GM21526 (cell line): ENCODE measurements at regions not wholly inside any gene's neighbourhood (a gene's known extent, or its start where the extent isn't known, plus 50 kb on each side); places are given as distances from the start of the nearest gene placed in this dataset.

ENCODE experiments used
- ATAC-seq: cut with Tn5 transposase; IDR thresholded peaks from one replicate; pipeline ENCODE4 v1.9.1; 2021; ENCODE audit warnings: moderate library complexity; ENCODE audit not compliant: unreplicated experiment, low FRiP score

DNA sequence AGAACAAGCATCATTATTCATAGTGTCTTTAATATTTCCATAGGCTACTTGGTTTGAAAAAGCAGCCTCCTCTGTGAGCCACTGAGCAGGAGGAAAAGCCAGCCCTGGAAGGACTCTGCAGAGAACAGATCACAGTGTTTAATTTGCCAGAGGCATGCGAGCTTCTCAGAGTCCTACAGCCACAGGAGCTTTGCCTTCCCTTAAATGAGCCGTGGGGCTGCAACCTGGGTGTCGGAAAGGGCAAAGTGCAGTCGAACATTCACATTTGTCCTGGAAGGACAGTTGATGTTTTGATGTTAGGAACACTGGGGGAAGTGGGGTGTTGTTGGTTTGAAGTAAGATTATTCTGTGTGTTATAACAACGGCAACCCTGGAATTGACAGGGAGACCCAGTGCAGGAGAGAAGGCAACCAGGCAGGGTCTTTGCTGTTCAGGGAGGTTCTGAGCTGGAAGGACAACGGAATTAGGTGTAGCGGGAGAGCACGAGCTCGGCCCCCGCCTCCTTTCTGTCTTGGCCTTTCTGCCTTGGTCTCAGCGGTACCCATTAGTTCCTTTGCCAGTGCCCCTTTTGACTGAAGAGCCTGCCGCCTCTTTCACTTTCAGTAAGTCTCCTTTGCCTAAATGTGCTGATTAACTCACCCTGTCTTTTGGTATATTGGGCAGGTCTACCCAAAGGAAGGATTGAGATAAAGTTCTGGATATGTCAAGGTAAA lies 192.3 kb upstream of the PITRM1 start:
- no peak for ATAC-seq

- ATAC-seq: no peak
Measured at GRCh38 chr10:3363311-3364045, 190.9 kb upstream of the PITRM1 start.

DNA sequence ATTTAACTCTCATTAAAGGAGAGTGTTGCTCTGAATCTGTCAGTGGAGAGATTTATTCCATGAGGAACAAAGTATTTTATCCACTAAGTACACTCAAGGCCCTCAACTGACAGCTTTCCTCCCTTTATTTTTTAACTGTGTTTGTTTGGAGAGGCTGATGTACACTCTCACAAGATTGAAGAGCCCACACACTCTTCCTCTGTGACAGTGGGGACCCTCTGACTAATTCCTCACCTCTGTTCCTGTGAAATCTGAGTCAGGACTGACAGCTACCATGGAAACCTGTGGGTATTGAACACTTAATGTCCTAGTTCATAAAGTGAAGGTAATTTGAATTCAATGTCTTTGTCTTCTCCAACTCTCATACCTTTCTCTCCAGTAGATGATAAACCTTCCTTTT lies 189.8 kb upstream of the PITRM1 start:
- no peak for ATAC-seq

DNA sequence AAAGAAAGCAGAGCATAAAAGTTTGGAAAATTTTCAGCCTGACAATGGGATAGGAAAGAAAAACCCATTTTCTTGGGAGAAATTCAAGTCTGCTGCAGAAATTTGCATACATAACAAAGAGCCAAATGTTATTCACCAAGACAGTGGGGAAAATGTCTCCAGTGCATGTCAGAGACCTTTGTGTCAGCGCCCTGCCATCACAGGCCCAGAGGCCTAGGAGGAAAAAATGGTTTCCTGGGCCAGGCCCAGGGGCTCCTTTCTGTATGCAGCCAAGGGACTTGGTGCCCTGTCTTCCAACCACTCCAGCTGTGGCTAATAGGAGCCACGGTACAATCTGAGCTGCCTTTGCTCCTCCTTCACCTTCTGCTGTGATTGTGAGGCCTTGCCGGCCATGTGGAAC lies 189.1 kb upstream of the PITRM1 start:
- ATAC-seq: no peak

- ATAC-seq: no peak
Measured at GRCh38 chr10:3357737-3358136, 185.2 kb upstream of the PITRM1 start.

- ATAC-seq: no peak
Measured at GRCh38 chr10:3355536-3355935, 183.0 kb upstream of the PITRM1 start.

- ATAC-seq: no peak
Measured at GRCh38 chr10:3354174-3354900, 181.8 kb upstream of the PITRM1 start.

DNA sequence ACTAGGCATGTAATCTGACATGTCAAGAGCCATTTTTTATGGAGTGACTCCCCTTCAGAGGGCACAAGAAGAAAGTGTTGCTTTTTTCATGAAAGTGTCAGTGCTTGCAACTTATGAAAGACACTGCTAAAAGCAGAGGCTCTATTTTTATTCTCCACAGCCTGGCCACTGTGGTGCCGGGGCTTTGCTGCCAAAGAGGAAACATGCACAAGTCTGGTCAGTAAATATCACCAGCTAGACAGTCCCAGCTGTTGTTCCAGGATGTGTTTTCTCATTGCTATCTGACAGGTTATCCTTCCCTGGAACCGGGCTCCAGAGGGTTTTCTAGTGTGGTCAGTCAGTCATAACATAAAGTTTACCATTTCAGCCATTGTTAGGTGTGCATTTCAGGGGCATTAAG lies 180.7 kb upstream of the PITRM1 start:
- no peak for ATAC-seq

DNA sequence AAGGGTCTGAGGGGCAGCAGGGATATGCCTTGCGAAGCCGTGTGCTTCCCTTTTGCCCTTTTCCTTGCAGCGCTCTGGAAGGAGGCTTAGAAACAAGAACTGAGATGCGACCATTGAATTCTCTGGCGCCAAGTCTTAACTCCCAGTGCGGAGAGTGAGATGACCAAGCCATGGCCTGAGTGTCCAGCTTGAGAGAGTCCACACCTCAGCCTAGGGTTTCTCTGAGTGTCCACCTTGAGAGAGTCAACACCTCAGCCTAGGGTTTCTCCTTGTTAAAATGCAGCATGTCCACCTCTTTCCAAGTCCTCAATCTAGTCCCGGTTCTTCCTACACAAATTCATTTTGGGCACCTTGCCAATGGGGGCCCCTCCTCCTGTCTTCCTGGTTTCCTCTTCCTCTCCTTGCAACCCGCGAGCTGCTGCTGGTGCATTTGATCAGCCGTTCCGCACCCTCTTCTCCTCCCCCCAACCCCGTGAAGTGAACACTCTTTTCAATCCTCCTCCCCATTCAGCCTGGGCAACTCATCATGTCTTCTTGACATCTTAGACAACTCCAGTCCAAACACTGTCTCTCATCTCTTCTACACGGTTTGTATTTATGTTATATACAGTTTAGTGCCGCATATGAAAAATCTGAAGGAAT lies 178.2 kb upstream of the PITRM1 start:
- no peak for ATAC-seq

DNA sequence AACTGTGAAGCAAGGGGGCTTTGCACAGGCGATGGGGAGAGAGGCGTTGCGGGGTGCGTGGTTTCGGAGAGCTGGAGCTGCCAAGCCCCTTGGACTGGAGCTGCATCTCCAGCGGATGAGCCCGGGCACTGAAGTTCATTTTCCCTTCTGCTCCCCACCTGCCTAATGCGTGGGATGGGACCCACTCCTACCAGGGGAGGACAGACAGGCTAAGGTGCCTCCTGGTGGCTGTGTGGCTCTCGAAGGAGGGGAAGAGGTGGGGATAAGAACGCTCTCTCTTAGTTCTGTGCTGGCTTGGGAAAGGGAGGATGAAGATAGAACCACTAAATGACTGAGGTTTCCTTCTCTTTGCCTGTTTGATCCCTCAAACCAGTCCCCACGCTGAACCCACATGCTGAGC lies 177.6 kb upstream of the PITRM1 start:
- no peak for ATAC-seq

DNA sequence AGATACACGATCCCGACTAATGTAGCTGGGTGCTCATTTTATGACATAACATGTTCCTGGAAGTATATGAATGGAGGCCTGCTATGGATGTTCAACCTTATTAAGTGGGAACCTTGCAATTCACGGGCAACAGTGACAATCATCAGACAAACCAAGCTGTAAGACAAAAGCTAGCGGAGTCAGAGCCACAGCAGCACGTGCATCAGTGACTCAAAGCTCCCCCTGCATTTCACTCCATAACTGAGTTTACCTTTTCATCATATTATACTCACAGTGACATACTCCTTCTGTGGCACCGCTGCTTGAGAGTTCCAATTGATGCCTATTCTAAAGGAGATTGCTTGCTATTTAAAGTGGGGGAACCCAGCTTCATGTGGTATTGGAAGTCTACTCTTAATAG lies 176.0 kb upstream of the PITRM1 start:
- ATAC-seq: no peak

GRCh38 chr10:3347413-3348182 lies 175.0 kb upstream of the PITRM1 start:
- ATAC-seq: no peak

- no peak for ATAC-seq
Measured at GRCh38 chr10:3346851-3347250, 174.3 kb upstream of the PITRM1 start.

DNA sequence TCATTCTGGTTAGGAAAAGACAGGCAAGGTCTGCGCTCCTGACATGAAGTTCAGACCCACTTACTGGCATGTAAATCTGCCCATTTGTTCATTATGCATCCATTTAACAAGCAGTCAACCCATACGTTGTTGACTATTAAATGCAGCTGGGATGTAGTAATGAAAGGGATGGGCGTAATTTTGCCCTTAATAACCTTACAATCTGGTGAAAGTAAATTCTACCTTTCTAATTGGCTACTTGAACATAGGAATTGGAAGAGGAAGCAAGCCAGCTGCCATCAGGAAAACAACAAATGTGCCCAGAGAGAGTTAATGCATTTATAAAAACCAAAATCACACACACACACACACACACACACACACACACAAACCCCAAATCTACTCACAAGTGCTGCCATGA lies 170.2 kb upstream of the PITRM1 start:
- no peak for ATAC-seq

DNA sequence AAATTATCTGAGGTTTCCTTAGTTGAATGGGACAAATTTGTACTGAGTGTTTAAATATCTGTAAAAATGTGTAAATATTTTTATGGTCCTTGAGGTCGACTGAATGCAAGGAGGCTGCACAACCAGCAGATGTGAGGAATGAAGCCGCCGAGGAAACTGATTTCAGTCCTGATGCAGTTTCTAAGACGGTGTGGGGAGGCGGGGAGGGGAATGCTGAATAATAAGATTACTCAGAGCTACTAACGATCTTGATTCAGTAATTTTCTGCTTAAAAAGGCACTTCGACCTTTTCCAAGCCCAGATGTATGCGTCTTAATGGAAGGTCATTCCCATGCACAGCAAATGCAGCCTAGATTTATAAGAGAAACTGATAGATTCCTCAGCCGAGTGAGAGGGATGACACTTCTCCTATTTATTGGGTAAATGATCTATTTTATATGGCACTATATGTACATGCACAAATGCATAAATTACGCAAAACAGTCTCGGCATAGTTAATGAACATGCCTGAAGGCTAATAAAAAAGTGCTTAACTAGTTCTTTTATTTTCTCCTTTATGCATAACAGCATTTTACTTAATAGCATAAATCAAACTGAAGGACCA lies 167.6 kb upstream of the PITRM1 start:
- no peak for ATAC-seq

DNA sequence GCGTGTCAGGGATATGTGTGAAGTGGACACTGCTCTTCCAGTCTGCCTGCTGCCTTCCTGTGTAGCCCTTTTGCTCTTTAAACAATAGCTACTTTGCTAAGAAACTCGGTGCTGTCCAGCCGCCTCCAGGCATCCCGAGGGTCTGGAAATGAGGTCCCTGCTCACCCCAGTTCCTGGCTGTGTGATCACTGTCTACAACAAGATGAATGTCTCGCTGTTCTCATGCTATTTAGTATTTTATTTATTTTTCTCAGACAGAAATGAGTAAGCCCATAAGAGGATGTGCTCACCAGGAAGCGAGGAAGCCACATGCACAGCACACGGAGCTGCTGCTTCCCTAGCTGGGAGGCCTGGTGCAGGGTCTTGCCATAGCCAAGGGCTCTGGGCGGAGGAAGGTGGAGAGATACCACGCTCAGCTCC lies 167.0 kb upstream of the PITRM1 start:
- no peak for ATAC-seq

DNA sequence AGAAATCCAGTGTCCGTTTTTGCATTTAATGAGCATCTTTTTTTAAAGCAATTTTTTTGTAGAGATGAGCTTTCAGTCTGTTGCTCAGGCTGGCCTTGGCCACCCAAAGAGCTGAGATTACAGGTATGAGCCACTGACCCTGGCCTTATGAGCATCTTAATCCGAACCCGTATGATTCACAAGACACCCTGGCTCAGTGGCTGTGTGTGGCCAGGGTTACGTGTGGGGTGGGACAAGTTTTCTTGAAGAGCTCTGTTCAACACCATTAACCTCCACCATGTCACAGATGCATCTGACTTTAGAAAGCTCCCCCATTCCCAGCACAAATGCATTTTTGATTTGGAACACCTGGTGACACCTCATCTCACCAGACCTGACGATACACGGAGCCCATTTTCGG lies 166.5 kb upstream of the PITRM1 start:
- no peak for ATAC-seq

- no peak for ATAC-seq
Measured at GRCh38 chr10:3337741-3338140, 165.2 kb upstream of the PITRM1 start.

DNA sequence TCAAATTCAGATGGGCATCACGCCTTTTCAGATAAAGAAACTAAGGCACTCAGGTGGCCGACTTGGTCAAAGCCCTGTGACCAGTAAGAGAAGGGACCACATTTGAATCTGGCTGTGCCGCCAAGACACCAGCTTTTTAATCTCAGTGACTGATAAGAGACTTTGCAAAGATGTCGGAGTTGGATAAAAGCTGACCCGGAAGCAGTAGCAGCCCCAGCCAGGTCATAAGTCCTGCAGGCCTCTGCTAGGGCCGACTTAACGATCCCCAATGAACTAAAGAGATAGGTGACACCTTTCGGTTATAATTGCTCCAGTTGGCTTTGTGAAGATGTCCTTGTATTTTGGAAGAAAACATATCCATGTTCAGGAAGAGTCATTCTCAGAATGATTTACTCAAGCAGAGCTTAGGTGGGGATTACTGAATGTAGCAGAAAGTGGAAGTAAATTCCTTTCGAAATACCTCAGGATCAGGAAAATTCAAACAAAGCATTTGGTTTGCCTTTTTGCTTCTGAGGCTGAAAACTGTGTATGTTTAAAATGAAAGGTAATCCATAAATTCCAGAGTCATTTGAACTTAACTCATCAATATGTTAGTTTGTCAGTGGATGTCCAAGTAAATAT lies 164.2 kb upstream of the PITRM1 start:
- no peak for ATAC-seq

DNA sequence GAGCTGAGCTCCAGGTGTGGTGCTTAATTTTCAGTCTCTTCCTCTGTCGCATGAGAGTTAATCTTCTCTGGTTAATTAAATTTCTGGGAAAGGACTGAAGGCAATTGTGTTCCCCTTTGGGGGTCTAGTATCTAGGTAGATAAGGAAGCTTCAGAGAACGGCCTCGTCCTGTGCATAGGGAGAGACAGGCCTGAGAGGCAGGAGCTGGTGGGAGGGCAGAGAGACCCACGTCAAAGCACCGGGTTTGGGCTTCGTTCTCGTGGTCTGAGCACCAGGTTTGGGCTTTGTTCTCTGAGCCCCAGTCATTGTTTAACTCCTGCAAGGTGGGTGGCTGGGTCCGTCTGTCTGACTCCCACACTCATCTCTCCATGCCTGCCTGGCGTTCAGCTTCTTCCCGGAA lies 160.8 kb upstream of the PITRM1 start:
- no peak for ATAC-seq
